Stomach (tissue), 8 donors: ENCODE measurements at regions not wholly inside any gene's neighbourhood (a gene's known extent, or its start where the extent isn't known, plus 50 kb on each side); places are given as distances from the start of the nearest gene placed in this dataset.

Experiments used
- DNase-seq, 2 donors: peaks; one replicate each; pipeline versions ENCODE4 v3.0.0 to v3.0.0-alpha.2; 2013 to 2019
- H3K27ac ChIP-seq, 5 donors: fragments of 200-600 bp in 4 of 5; sonication (generic) in 4 of 5; one replicate each; pipeline ENCODE4 v1.5.1; 2013 to 2019; ENCODE audit warnings: mild to moderate bottlenecking in 1 of 5, moderate library complexity in 1 of 5
- H3K27me3 ChIP-seq, 3 donors: fragments of 200-600 bp; sonication (generic); one replicate each; pipeline ENCODE4 v1.5.1; 2017 to 2019; ENCODE audit warnings: mixed run types in 1 of 3
- H3K36me3 ChIP-seq, 4 donors: fragments of 200-600 bp; sonication (generic); 1 replicate in 3 of 4; 2 replicates in 1 of 4; pipeline ENCODE4 v1.5.1; 2016 to 2019
- H3K4me1 ChIP-seq, 4 donors: fragments of 200-600 bp; sonication (generic); one replicate each; pipeline ENCODE4 v1.5.1; 2016 to 2019
- H3K4me3 ChIP-seq, 4 donors: fragments of 200-600 bp; sonication (generic) in 3 of 4; one replicate each; pipeline ENCODE4 v1.5.1; 2016 to 2019; ENCODE audit warnings: mild to moderate bottlenecking in 1 of 4
- H3K9me3 ChIP-seq, 4 donors: fragments of 200-600 bp; sonication (generic); one replicate each; pipeline ENCODE4 v1.5.1; 2016 to 2019
- EP300 ChIP-seq: sonication (generic); formaldehyde crosslinking; IDR thresholded peaks from one replicate; pipeline ENCODE4 v1.6.1; 2017; ENCODE audit warnings: antibody characterized with exemption
- POLR2A ChIP-seq, 4 donors: fragments of 450-650 bp; IDR thresholded peaks; one replicate each; pipeline ENCODE4 v1.6.1; 2016; ENCODE audit warnings: antibody characterized with exemption in 4 of 4, control low read depth in 2 of 4, mild to moderate bottlenecking in 1 of 4, moderate library complexity in 1 of 4
- POLR2AphosphoS5 ChIP-seq, 3 donors: sonication (generic); formaldehyde crosslinking; IDR thresholded peaks; one replicate each; pipeline ENCODE4 v1.6.1; 2016; ENCODE audit warnings: antibody characterized with exemption in 3 of 3
- WGBS, 5 donors: extraction: QIAGEN DNeasy Blood & Tissue Kit in 3 of 5; methylation state at CpG; one replicate each; pipeline versions ENCODE4 v1.1.5 to v1.1.7; 2013 to 2018; 5-methylcytosine and 5-hydroxymethylcytosine counted together
- intact Hi-C: fragments of 100-400 bp; cut with DNase I; formaldehyde crosslinking; loops from one replicate; pipeline ENCODE4 v1.15.1; 2023; ENCODE audit warnings: low total_unique reads
- TF ChIP-seq, protein P1 (sequence below), 7 experiments: fragments of 450-650 bp in 4 of 7; fragments of 200-600 bp in 3 of 7; sonication (generic) in 3 of 7; IDR thresholded peaks; one replicate each; pipeline ENCODE4 v1.5.1; 2016 to 2019; ENCODE audit warnings: antibody characterized with exemption in 7 of 7, control low read depth in 2 of 7, mild to moderate bottlenecking in 1 of 7
- donor health status: healthy with polysubstance abuse.
- donor health status: Bipolar disorder and iron deficiency.
- donor health status: healthy.

DNA sequence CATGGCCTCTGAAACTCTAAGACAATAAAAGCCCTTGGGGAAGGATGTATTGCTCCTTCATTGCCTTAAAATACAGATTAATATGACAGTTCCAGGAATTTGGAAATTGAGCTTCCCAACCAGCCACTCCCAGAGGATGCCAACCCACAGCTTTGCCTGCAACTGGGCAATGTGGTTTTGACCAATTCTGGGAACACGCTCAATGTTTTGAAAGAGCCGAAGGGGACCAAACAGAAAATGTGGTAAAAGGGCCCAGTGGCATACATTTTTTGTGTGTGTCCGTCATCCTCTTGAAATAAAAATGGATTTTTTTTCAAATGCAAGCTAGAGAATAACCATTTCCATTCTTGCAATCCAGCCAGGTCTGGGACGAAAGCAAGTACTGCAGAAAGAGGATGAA, 88.3 kb upstream of the PLEKHG7 start:
- 85 to 98% (median 97%) methylated on average over 4 of the region's 4 CpGs for WGBS, 5 donors

DNA sequence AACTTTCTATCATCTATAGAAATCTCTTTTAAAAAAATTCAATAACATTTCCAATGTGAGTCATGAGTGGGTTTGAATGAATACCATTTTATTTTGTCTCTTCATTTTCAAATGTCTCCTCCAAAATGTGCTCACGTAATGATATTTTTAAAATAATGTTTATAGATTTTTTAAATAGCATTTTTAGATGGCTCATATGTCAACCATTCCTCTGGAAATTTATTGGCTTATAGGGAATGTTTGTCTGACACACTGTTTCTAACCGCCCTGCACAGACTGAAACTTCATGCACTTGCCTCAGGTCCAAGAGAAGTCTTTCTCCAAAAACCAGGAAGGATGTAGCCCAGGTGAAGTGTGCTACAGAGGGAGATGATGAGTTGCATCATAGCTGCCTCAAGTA, 88.8 kb upstream of the PLEKHG7 start:
- WGBS, 5 donors, result 84 to 98% (median 90%) methylated on average over 2 of the region's 2 CpGs

More for the DNA sequence above, 88.3 kb upstream of the PLEKHG7 start:
- DNase-seq, result no peak
- TF ChIP-seq EP300 (no peak), POLR2A (IDR thresholded peaks at IDR 0.05) (no peak), POLR2AphosphoS5 (IDR thresholded peaks at IDR 0.05) (no peak)
- TF ChIP-seq, protein P1, sequence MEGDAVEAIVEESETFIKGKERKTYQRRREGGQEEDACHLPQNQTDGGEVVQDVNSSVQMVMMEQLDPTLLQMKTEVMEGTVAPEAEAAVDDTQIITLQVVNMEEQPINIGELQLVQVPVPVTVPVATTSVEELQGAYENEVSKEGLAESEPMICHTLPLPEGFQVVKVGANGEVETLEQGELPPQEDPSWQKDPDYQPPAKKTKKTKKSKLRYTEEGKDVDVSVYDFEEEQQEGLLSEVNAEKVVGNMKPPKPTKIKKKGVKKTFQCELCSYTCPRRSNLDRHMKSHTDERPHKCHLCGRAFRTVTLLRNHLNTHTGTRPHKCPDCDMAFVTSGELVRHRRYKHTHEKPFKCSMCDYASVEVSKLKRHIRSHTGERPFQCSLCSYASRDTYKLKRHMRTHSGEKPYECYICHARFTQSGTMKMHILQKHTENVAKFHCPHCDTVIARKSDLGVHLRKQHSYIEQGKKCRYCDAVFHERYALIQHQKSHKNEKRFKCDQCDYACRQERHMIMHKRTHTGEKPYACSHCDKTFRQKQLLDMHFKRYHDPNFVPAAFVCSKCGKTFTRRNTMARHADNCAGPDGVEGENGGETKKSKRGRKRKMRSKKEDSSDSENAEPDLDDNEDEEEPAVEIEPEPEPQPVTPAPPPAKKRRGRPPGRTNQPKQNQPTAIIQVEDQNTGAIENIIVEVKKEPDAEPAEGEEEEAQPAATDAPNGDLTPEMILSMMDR (IDR thresholded peaks at IDR 0.05), result no peak
- H3K27me3 ChIP-seq, result no peaks in the 10 kb centered on the region
- H3K4me3 ChIP-seq, result no peak overlapping the region
- intact Hi-C loops, result no loop called here
- H3K36me3 ChIP-seq, result no peaks in the 10 kb centered on the region
- no peak overlapping the region for H3K27ac ChIP-seq
- no peaks in the 10 kb centered on the region for H3K9me3 ChIP-seq
- H3K4me1 ChIP-seq, result no peaks in the 10 kb centered on the region

DNA sequence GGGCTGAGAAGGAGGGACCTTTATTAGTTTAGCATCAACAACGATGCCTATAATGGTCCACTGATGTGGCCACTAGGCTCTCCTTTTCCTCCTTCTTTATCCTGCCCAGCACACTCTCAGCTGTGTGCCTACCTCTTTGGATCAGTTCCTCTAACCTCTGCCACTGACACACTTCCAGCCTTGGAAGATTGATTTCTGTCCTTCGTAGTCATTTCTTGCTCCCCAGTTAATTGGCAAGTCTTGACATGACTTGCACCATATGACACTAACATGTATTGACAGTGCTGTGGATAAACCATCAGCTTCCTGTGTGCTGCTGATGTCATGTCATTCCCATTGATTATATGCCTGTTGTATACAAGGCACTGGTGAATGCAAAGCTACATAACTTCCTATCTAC, 90.2 kb upstream of the PLEKHG7 start:
- Histone ChIP-seq H3K4me3 (no peak overlapping the region), H3K27me3 (no peaks in the 10 kb centered on the region), H3K27ac (no peak overlapping the region), H3K4me1 (peaks cover 0 to 6% (median 0%) of the 10 kb centered on the region in 4 donors), H3K36me3 (no peaks in the 10 kb centered on the region), H3K9me3 (no peaks in the 10 kb centered on the region)
- no peak for TF ChIP-seq POLR2A (IDR thresholded peaks at IDR 0.05)
- no peak for TF ChIP-seq POLR2AphosphoS5 (IDR thresholded peaks at IDR 0.05)
- TF ChIP-seq, protein P1 (IDR thresholded peaks at IDR 0.05), result no peak
- no peak for TF ChIP-seq EP300
- intact Hi-C loops, result no loop called here
- WGBS, 5 donors, result 88 to 100% (median 93%) methylated on average over 2 of the region's 2 CpGs
- no peak for DNase-seq

More for the DNA sequence above, 88.8 kb upstream of the PLEKHG7 start:
- intact Hi-C loops, result no loop called here
- Histone ChIP-seq H3K27me3 (no peaks in the 10 kb centered on the region), H3K9me3 (no peaks in the 10 kb centered on the region), H3K36me3 (no peaks in the 10 kb centered on the region), H3K4me3 (no peak overlapping the region), H3K27ac (no peak overlapping the region), H3K4me1 (no peaks in the 10 kb centered on the region)
- TF ChIP-seq POLR2A (IDR thresholded peaks at IDR 0.05) (no peak), POLR2AphosphoS5 (IDR thresholded peaks at IDR 0.05) (no peak), EP300 (no peak)
- TF ChIP-seq, protein P1 (IDR thresholded peaks at IDR 0.05), result no peak
- no peak for DNase-seq

DNA sequence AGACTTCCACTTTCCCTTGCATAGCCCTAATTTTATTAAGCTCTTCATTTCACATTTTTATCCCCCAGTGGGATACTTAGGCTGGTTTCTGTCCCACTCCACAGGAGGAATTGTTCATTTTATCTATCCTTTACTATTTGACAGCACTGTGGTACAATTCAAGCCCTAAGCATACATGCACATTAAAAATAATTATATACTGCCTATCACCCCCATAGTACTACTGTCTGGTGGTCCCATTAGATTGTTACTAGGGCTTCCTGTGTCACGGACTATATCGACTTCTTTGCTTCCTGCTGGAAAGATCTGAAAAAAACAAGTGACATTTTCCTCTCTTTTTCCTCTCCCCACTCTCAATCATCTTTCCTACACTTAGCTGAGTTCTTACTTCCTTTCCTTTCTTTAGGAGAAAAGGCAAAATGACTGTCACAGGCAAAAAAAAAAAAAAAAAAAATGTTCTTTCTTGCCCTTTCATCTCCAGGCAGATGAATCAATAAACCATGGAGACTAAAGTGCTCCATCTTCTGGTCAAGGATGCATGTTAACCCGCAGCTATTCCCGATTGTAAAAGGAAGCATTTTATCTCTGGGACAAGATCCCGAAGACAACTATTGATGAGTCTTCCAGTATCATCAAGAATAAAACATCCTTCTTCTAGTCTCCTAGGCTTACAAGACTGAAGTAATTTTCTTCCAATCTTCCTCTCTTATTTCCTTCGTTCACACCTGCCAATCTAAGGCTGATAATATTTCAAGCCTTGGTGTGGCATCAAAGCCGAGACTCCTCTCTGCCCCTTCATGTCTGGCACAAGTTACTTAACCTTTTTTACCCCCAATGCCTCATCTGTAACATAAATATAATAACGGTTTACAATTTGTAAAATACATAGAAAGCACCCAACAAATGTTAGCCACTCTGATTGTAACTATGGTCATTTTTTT, 94.4 kb upstream of the PLEKHG7 start:
- no peak overlapping the region for H3K4me3 ChIP-seq
- H3K27me3 ChIP-seq, result no peaks in the 10 kb centered on the region
- no peaks in the 10 kb centered on the region for H3K36me3 ChIP-seq
- intact Hi-C loops, result no loop called here
- H3K9me3 ChIP-seq, result no peaks in the 10 kb centered on the region
- TF ChIP-seq, protein P1 (IDR thresholded peaks at IDR 0.05), result peak in 3 of 7 experiments; percentile 8 to 31 (median 26)
- TF ChIP-seq EP300, result no peak
- peak in 1 of 2 donors; percentile 67 for DNase-seq
- H3K27ac ChIP-seq, result no peak overlapping the region
- WGBS, 5 donors, result 33 to 43% (median 36%) methylated on average over 8 of the region's 8 CpGs
- H3K4me1 ChIP-seq, result peaks cover 0 to 6% (median 3%) of the 10 kb centered on the region in 4 donors
